Inferior parietal cortex (tissue), 1 donor: ENCODE measurements at regions not wholly inside any gene's neighbourhood (a gene's known extent, or its start where the extent isn't known, plus 50 kb on each side); places are given as distances from the start of the nearest gene placed in this dataset.

Source experiments
- DNase-seq: peaks from one replicate; pipeline ENCODE4 v3.0.0-alpha.2; 2016; ENCODE audit errors: extremely low spot score

DNA sequence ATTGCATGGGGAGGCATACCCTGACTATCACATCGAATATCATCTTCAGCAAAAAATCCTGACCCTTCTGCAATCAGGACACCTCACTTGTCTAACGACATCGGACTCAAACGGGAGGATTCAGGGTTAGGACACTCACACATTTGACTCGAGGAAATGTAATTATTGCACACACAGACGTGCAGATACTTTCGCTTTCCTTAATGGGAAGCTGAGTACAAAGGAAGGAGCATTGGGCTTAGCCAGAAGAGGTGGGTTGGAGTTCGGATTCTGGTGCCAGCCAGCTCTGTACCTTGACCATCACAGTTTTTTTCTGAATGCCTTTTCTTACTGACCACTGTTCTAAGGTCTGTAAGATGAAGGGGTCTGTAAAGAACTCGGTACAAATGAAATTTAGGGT, 260.4 kb downstream of the GALC start:
- DNase-seq: no peak

- no peak for DNase-seq
Observed at GRCh38 chr14:87725318-87725717, 267.7 kb downstream of the GALC start.

DNA sequence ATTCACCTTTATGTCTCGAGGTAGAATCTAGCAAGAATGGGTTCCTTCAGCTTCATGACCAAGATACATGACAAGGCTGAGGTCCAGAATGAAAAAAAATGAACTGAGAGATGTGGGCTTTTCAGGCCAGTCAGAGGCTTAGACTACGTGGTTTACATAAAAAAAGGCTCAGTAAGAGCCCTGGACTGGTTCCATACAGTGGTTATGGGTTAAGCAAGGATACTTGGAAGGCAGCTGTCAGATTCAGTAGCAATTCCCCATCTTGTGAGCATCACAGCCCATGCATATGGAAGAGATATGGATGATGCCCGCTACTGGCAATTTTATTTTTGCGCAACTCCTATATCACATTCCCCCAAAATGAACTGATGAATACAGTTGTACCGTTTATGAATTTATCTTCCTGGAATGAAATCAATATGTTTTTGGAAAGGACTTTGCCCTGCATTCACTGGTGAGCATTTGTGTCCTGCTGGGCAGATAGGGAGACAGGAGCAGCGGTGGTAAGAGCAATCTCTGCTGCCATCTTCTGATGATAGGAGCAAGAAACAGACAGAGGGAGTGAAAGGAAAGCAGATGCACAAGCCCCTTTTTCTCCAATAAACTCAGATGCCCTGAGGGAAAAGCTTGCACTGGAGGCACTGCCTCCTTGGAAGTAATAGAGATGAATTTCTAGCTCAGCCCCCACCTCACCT, 280.4 kb downstream of the GALC start:
- peak; percentile 27 for DNase-seq

- DNase-seq: peak; percentile 19
Observed at GRCh38 chr14:87705439-87705896, 287.5 kb downstream of the GALC start.

- no peak for DNase-seq
Observed at GRCh38 chr14:87698481-87698880, 294.5 kb downstream of the GALC start.

DNA sequence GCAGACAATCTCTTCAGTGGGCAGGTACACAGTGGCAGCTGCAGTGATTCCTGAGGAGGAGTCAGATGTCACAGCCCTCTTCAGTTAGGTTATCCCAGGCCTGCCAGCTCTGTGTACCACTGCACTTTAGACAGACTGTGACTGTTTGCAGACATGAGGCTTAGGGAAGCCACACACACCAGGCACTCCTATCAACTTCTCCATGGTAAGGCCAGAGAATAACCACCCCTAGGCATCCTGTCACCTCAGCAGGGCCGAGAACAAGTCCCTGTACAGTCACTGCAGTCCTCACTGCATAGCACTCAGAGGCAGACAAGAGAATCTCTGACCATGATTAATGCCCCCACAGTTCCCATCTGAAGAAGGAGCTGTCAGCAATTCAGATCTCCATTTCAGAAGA, 296.5 kb downstream of the GALC start:
- no peak for DNase-seq

DNA sequence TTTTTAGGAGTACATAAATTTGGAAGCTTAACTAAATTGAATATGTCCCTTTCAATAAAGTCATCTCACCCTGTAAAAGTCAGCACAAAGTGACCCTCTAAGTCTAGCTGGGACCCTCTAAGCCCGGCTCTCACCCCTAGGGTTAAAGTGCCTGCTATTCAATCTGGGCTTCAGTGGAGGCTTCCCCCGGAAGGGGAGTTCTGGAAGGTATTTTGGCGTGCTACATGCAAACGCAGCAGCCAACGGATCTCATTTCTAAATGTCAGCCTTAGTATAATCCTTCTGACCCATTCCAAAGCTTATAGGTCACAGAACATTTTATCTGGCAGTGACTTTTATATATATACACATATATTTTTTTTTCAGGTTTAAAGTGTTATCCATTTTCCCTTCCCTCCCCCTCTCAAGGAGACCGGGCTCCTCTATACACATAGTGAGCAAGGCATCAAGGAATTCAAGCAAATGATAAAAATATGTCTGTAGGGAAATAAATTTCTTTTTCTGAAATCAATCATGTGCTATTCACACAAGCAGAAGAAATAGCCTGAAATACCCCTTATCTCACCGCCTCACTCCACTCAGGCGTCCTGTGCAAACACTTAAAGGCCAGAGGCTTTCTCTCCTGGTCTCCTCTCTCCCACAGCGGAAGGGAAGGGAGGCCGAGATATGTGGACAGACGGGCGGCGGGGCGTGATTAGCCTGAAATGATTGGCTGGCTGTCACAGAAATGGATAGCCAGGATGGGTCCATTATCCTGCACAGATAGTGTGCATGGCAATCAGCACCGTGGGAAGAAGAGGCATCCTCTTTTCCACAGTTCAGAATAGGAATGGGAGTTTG, 301.7 kb downstream of the GALC start:
- DNase-seq: no peak

DNA sequence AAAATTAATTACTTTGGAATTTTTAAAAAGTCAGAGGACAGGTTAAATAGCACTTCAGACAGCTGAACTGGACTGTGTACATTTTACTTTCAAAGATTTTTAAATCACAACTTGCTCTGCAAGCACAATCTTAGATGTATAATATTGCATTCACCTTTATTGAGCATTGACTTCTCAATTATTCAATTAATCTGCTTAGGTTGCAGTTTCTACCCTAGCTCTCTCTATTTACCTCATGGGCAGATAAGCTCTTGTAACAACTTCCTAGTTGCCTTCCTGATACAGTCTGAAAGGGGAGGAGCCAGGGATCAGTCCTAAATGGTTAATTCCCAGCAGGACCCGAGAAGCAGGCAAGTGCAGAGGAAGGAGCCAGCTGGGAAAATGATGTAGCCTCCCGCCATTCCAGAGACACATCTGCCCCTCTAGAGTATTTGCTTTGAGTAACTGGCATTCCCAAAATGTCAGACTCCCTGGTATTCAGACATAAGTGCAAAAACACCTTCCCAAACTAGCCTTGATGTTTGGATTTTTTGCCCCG, 302.8 kb downstream of the GALC start:
- DNase-seq: no peak

DNA sequence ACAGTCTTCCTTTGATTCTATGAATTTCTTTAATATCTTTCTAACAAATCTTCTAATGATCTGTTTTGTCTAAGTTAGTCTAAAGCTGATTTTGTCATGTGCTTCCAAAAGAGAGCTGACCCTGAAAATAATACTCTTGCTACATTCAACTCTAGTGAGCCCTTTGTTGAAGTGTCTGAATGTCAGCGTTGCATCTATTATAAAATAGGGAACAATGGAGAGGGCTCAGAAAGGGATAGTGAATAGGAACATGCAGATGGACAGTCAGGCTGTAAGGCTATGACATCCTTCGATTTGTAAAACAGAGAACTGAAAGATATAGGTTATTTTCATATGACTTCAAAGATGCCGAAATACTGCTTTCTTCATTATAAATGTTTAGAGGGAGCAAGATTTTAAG, 304.5 kb downstream of the GALC start:
- DNase-seq: no peak

DNA sequence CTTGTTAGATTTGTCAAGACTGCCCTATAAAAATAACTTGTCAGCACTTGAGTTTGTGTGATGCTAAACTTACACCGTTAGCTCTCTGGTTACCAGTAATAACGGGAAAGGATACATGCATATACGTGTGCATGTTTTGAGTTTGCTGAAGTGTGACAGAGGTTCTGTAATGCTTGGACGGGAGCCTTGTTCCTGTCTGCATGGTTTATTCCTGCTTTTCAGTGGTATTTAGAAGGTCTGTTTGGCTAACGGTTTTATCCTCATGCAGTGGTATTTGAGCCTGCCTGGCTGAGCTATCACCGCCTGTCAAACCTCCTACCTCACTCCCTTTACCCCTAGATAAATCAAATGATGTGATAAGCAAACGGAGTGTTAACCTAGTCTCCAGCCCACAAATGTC, 305.6 kb downstream of the GALC start:
- no peak for DNase-seq

GRCh38 chr14:87686746-87687145, 306.2 kb downstream of the GALC start:
- DNase-seq: no peak

DNA sequence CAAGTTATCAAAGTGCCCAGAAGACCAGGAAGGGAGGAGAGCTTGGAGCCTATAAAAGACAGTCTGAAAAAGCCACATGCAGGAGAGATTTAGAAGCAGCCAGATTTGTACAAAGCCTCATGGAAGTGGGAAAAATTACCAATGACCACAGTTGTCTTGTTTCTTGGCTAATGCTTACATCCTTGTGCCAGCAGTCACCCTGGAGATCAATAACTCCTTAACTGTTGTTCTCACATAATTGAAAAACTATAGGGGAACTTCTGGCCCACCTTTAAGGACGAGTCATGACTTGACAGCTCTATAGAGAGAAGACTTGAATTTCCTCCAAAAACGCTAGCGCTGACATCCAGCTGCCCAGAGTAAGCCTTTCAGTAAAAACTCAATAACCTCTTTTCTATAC, 313.1 kb downstream of the GALC start:
- DNase-seq: no peak

- no peak for DNase-seq
Observed at GRCh38 chr14:87678624-87679023, 314.4 kb downstream of the GALC start.

DNA sequence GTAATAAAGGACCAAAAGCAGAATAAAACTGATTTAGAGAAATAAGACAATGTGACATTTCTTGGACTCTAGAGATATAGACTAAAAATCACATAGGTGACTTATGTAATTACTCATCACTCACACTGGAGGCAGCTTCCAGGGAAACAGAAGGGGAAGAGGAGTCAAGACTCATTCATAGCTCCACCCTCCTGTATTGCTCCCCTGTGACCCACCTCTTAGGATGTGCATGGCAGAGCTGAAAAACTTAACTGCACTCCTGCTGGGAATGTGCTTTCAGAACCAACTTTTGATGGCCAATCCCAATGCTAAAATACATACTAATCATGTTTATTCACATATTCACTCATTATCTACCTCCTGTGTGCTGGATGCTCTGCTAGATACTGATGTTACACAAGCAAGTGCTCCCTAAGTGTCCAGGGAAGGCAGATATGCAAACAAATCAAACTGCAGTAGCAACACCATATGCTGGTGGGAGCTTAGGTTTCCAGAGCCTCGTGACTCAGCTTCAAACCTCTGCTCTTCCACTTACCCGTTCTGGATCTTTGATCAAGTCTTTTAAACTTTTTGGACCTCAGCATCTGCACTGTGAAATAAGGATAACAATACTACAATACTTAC, 316.1 kb downstream of the GALC start:
- DNase-seq: no peak

- DNase-seq: no peak
Observed at GRCh38 chr14:87667659-87668058, 325.3 kb downstream of the GALC start.

- DNase-seq: no peak
Observed at GRCh38 chr14:87656315-87656714, 336.7 kb downstream of the GALC start.

- no peak for DNase-seq
Observed at GRCh38 chr14:87652278-87652677, 340.7 kb downstream of the GALC start.

DNA sequence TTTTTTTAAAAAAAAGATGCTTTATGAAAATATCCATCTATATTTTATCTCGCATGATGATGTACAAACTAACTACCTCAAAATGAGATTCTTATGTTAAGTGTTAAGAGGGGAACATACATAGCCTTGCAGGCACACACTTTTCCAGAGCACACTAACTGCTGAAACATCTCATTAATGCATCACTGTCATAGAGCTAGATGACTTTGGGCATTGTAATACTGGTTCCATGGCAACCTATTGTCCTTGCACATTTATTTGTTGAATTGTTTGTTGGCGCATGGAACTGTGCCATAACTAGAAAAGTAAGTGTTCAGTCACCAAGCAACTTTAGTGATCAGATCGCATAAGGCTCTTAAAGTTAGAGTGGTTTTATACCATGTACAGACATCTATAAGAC, 348.3 kb downstream of the GALC start:
- DNase-seq: no peak

DNA sequence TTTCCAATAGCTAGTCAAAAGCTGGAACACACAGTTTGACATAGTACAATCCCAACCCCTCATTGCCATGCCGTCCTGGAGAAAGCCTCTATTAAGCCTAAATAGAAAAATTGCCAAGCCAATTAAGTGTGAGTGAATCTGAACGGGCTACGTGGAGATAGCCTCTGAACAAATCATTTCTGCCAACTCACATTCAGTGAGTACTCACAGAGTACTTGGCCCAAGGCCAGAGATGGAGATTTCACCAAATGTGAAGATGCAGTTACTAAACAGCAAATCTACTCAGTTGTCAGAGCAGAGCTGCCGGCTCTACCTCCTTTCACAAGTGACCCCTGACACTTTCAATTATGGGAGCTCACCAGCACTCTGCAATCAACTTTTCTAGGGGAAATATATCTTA, 350.0 kb downstream of the GALC start:
- DNase-seq: no peak

DNA sequence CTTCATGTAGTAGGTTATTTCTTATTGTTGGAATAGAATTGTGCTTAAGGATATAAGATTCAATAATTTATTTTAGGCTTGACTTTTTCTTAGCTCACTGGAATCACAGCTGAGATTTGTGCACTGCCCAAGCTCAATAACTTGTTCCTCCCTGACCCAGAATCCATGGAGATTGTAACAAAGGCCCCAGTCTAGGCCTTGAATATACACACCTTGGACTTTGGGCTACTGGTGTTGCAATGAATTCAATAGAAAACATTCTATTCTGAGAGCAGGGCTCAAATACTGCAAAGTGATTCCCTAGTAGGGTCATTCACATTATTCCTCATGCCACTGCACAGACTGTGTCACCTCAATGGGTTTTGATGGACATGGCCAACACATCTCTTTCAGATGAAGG, 352.4 kb downstream of the GALC start:
- no peak for DNase-seq

DNA sequence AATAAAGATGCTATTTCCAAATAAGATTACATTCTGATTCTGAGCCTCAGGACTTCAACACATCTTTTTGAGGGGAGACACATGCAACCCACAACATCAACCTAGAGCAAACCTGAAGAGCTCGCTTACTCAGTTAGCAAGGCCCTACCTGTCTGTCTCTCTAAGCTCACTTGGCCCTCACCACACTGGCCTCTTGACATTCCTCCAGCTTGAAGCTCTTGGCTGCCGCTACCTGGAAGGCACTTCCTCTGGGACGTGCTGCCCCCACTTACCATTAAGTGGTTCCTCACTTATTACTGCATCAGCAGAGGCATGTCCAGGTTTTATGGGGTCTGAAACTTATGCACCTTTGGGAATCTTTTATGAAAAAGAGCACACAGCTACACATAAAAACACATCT, 354.8 kb downstream of the GALC start:
- DNase-seq: no peak

DNA sequence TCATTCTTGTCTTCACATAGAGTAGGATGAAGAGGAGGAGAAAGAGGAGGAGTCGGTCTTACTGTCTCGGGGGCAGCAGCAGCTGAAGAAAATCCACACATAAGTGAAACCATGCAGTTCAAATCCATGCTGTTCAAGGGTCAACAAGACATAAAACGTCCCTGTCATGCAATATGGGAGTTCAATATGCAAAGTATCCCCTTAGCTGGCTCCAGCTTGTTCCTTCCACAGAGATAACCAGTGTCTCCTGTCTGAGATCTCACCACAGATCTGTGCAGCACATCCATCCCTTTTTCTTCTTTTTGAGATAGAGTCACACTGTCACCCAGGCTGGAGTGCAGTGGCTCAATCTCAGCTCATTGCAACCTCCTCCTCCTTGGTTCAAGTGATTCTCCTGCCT, 357.5 kb downstream of the GALC start:
- DNase-seq: no peak

DNA sequence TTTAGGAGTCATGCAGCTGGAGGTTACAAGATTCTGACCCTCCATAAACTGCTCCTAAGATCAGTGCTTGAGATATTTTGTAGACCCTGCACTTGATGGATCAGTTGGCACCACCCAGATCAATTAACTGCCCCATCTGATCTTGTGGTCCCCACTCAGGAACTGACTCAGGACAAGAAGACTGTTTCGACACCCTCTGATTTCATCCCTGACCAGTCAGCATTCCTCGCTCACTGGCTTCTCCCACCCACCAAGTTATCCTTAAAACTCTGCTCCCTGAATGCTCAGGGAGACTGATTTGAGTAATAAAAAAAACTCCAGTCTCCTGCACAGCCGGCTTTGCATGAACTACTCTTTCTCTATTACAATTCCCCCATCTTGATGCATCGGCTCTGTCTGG, 360.2 kb downstream of the GALC start:
- no peak for DNase-seq
